Left ventricle myocardium inferior (tissue), 1 donor: ENCODE measurements at regions not wholly inside any gene's neighbourhood (a gene's known extent, or its start where the extent isn't known, plus 50 kb on each side); places are given as distances from the start of the nearest gene placed in this dataset.
"Not testable (repeated sequence)": the region's sequence is repeated elsewhere in the genome, so short reads cannot be mapped to it uniquely, and the experiment has no call there.

ENCODE experiments used
- DNase-seq: peaks from one replicate; pipeline ENCODE4 v3.0.0-alpha.2; 2020
- H3K27ac ChIP-seq: fragments of 200-600 bp; replicated peaks from 2 replicates; pipeline ENCODE4 v1.8.0; 2021
- H3K27me3 ChIP-seq: fragments of 200-600 bp; 2 replicates; pipeline ENCODE4 v1.8.0; 2021; ENCODE audit warnings: low read depth
- H3K36me3 ChIP-seq: fragments of 200-600 bp; 2 replicates; pipeline ENCODE4 v1.8.0; 2021
- H3K4me1 ChIP-seq: fragments of 200-600 bp; 2 replicates; pipeline ENCODE4 v1.8.0; 2021
- H3K4me3 ChIP-seq: fragments of 200-600 bp; 2 replicates; pipeline ENCODE4 v1.8.0; 2021; ENCODE audit warnings: mild to moderate bottlenecking, moderate library complexity
- H3K9me3 ChIP-seq: fragments of 200-600 bp; replicated peaks from 2 replicates; pipeline ENCODE4 v1.8.0; 2021
- CTCF ChIP-seq: fragments of 200-600 bp; IDR thresholded peaks from 2 replicates; pipeline ENCODE4 v1.8.0; 2021; ENCODE audit warnings: antibody characterized with exemption, mild to moderate bottlenecking, borderline replicate concordance
- intact Hi-C: fragments of 100-400 bp; cut with micrococcal nuclease; formaldehyde crosslinking; loops from one replicate; pipeline ENCODE4 v1.11.0; 2022
- donor health status: DM: no; HTN: yes; CAD: no; lungs with severe emphysema.

GRCh38 chr6:146925846-146926245 is 278.4 kb upstream of the STXBP5 start:
- no peak for TF ChIP-seq CTCF
- Histone ChIP-seq H3K27ac (no peak overlapping the region), H3K4me3 (no peak overlapping the region), H3K27me3 (no peaks in the 10 kb centered on the region), H3K9me3 (peaks cover 5% of the 10 kb centered on the region), H3K36me3 (no peaks in the 10 kb centered on the region), H3K4me1 (no peaks in the 10 kb centered on the region)
- no peak for DNase-seq
- intact Hi-C loops: no loop called here

- no peaks in the 10 kb centered on the region for H3K4me1 ChIP-seq
- H3K36me3 ChIP-seq: no peaks in the 10 kb centered on the region
- intact Hi-C loops: no loop called here
- H3K9me3 ChIP-seq: peaks cover 4% of the 10 kb centered on the region
- H3K27ac ChIP-seq: no peak overlapping the region
- H3K4me3 ChIP-seq: no peak overlapping the region
- H3K27me3 ChIP-seq: no peaks in the 10 kb centered on the region
- TF ChIP-seq CTCF: no peak
- no peak for DNase-seq
Measured at GRCh38 chr6:146928503-146928902, 275.7 kb upstream of the STXBP5 start.

GRCh38 chr6:146931214-146931613 is 273.0 kb upstream of the STXBP5 start:
- Histone ChIP-seq H3K27ac (no peak overlapping the region), H3K4me1 (no peaks in the 10 kb centered on the region), H3K36me3 (no peaks in the 10 kb centered on the region), H3K27me3 (no peaks in the 10 kb centered on the region), H3K9me3 (no peaks in the 10 kb centered on the region), H3K4me3 (no peak overlapping the region)
- DNase-seq: no peak
- intact Hi-C loops: no loop called here
- TF ChIP-seq CTCF: no peak

- TF ChIP-seq CTCF: no peak
- peaks cover 1% of the 10 kb centered on the region for H3K9me3 ChIP-seq
- H3K27me3 ChIP-seq: no peaks in the 10 kb centered on the region
- H3K4me3 ChIP-seq: no peak overlapping the region
- intact Hi-C loops: no loop called here
- no peaks in the 10 kb centered on the region for H3K36me3 ChIP-seq
- no peak for DNase-seq
- H3K27ac ChIP-seq: no peak overlapping the region
- H3K4me1 ChIP-seq: no peaks in the 10 kb centered on the region
Measured at GRCh38 chr6:146937316-146937715, 266.9 kb upstream of the STXBP5 start.

- Histone ChIP-seq H3K4me1 (no peaks in the 10 kb centered on the region), H3K4me3 (no peak overlapping the region), H3K27me3 (no peaks in the 10 kb centered on the region), H3K27ac (no peak overlapping the region), H3K36me3 (no peaks in the 10 kb centered on the region), H3K9me3 (peaks cover 11% of the 10 kb centered on the region)
- TF ChIP-seq CTCF: no peak
- no peak for DNase-seq
- intact Hi-C loops: no loop called here
Measured at GRCh38 chr6:146938266-146938665, 266.0 kb upstream of the STXBP5 start.

GRCh38 chr6:146939456-146939855 is 264.8 kb upstream of the STXBP5 start:
- H3K9me3 ChIP-seq: peaks cover 11% of the 10 kb centered on the region
- H3K36me3 ChIP-seq, intact Hi-C loops: not testable (repeated sequence)

More at GRCh38 chr6:146939456-146939855, 264.8 kb upstream of the STXBP5 start:
- not testable (repeated sequence) for H3K27me3 ChIP-seq, H3K4me3 ChIP-seq, DNase-seq, H3K27ac ChIP-seq, H3K4me1 ChIP-seq
